NCI-H1092 treated with DMSO at 0.1 percent for 48 hours (cell line): ENCODE measurements at regions not wholly inside any gene's neighbourhood (a gene's known extent, or its start where the extent isn't known, plus 50 kb on each side); places are given as distances from the start of the nearest gene placed in this dataset.
"Not testable (repeated sequence)": the region's sequence is repeated elsewhere in the genome, so short reads cannot be mapped to it uniquely, and the experiment has no call there.

Source experiments
- DNase-seq: peaks from one replicate; lab custom pipeline; 2025; lab: John Stamatoyannopoulos, UW

DNA sequence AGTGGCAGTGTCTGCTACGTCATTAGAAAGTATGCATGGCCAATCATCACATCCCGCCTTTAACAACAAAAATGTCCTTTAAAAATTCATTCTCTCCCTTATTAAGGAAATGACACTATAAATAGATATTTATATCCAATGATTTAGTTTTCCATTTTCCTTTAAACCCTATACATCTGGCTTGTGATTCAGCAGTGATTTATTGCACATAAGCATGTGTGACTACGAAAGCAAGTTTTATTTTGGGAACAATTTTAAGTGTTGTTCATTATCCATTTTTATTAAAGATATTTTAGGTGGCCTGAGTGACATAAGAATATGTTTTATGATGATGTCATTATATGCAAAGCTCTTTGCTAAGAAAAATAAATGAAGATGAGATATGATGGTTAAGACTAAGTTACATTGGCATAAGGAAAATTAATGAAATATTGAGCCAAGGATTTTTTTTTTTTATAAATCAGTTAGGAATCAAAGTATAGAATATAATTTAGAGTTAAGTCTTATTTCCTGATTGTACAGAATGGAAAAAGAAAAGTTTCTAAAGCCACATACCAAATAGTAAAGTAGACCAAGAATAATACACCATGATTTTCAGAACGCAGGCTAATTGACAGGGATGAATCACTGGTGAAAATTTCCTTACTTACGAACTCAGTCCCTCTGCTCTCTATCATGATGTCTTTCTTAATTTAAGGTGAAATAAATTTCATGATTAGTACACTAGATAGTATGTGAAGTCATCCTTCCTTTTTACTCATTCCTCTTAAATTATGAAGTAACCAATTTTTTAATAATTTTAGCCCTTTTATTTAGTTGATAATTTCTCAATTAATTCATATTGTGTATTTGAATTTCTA is 822.4 kb downstream of the FAT4 start:
- DNase-seq: no peak

DNA sequence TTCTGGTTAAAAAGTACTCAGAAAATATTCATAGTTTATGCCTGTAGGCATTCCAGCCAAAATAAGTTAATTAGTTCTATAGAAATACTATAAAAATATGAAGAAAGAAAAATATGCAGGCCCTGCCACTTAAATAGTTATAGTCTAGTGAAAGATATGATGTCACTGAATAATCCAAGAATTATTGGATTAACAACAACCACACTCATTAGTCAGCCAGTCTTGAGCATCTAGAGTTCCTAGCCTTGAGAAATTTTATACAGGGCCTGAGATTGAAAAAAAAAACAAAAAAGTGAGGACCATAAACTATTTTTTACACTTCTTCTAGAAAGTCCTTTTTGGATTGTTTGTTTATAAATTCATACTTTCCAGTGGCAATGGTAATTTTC is 823.0 kb downstream of the FAT4 start:
- no peak for DNase-seq

DNA sequence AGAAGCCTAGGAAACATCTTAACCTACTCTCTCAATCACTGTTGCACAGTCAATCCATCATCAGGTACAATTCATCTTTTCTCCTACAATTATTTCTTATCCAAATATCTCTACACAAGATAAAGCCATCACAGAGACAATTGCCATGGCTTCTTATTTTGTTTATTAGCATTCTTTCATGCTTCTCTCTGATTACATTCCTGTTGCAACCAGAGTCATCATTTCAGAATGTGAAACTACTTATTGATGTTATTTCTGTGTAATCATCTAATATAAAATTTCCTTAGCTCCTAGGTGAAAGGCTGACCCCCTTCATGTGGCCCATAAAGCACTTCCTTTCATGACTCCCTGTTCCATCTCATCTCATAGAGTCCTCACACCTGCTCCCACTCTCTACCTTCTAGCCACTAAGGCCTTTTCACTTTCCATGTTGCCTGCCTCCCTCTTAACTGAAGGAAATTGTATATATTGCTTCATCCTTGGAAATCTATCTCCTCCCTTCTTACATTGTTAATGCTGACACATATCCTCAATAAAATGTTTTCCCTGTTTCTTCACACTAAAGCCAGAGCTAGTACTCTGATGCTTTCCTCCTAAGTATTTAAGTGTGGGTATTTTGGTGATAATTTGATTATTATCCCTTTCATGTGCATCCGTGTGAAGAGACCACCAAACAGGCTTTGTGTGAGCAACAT is 829.9 kb downstream of the FAT4 start:
- no peak for DNase-seq

DNA sequence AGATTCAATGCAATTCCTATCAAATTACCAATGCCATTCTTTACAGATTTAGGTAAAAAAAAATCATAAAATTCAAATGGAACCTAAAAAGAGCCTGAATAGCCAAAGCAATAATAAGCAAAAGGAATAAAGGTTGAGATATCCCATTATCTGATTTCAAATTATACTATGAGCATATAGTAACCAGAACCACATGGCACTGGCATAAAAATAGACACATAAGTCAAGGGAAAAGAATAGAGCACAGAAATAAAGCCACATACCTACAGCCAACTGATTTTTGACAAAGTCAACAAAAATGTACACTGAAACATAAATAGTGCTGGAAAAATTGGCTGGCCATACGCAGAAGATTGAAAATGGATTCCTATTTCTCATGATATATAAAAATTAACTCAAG is 853.7 kb downstream of the FAT4 start:
- DNase-seq: no peak

DNA sequence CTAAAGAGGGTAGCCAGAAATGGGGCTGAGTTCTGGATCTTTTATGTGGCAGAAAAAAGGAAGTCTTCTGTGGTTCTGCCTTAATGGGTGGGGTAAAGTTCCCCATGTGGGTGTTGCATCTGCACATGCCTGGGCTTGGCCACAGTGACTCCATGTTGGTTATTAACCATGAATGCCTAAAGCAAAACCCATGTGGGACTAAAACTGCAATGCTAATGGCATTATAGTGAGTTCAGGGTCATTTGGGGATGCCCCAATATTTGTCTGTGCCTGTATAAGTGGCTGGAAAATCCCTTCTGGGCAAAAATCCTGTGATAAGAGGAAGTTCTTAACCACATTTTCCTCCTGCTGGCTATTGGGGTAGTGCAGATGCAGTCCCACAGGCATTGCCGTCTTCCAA is 857.4 kb downstream of the FAT4 start:
- no peak for DNase-seq

DNA sequence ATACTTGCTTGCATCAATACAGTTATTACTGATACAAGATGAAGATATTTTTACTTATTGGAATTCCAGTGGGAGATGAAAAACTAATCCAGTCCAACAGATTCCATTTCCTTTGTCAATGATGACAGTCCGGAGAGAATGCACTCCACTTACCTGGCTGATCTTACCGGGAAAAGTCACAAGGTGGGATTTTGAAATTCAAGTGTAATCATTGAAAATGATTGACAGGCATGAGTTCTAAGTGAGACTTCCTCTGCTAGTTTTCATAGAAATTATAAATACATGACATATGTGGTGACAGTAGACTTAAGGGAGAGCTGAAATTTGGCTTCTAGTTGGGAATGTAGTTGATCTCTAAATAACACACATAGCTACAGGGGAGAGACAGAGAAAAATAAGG is 859.9 kb downstream of the FAT4 start:
- no peak for DNase-seq

DNA sequence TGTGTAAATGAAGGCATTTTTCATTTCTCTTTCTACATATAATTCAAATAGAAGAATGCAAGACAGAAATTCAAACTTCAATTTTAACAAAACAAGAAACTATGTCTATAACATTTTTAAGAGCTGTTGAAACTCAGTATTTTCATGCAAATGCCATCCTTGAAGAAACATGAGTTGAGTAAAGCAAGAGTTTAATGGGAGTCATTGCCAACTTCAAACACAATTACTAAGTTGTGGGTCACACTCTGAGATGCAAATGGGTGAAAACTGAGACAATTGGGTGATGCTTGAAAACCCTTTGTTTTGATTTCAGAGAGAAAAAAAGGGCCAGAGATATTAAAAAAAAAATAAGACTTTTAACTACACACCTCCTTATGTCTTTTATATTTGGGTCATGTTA is 865.9 kb downstream of the FAT4 start:
- no peak for DNase-seq

DNA sequence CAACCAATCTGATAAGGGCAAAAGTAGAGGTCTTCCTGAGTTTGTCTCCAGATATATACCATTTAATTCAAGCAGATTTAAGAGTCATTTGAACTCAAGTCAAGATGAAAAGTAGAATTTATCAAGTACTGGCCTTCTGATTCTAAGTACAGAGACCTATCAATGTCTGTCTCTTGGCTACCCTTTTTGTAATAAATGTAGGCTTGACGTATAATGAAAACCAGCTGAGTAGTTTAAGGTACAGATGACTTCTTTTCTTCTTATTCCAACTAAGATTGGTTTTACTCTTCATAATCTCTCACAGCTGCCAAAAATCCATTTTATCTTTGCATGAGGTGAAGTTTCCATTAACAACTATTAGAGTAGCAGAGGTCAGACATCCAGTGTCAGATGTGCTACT is 867.6 kb downstream of the FAT4 start:
- no peak for DNase-seq

DNA sequence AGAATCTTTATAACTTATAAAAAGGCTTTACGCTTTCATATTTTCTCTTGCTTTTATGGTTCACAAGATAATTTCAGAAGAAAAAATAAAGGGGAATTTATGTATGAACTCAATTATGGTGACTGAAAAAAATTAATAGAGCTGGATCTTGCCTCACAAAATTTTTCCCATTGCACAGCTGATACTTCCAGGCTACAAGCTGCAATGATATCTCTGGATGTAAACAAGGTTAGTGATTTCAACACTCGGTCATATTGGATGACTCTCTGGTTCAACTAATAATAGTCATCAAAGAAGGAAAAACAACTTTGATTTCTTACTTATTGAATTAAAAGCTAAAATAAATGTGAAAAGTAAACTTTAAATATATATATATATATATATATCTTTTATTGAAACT is 868.0 kb downstream of the FAT4 start:
- DNase-seq: no peak

DNA sequence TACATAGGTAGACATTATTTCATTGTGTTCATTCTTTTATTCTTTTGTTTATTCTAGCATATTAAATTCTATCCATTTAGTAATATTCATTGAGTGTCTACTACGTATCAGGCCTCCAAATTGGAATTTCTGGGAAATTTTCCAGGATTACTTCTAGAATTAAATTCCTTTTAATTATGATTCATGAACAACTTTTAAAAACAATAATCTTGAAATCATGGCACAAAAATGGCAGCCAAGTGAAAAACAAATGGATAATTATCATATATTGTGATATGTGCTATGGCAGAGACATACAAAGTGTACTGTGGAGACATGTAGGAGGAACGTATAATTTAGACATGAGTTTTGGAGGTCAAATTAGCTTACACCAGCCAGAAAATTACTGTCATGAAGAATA is 868.5 kb downstream of the FAT4 start:
- DNase-seq: no peak

DNA sequence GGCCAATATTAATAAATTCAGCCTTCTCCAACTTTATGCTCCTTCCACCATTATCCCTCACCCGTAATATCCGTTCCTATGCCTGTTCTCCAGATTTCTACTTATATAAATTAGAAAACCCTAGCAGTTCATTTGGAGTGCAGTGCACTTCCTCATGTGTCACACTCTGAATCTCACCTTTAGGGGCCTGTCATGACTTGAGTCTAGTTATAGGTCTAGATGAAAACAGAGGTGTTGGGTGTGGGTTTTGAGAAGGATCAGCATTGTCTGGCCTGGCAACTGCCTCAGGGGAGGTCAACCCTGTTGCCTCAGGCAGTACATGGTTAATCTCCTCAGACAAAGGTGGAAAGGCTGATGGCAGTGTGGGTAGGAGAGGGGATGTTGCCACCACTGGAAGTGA is 876.8 kb downstream of the FAT4 start:
- no peak for DNase-seq

DNA sequence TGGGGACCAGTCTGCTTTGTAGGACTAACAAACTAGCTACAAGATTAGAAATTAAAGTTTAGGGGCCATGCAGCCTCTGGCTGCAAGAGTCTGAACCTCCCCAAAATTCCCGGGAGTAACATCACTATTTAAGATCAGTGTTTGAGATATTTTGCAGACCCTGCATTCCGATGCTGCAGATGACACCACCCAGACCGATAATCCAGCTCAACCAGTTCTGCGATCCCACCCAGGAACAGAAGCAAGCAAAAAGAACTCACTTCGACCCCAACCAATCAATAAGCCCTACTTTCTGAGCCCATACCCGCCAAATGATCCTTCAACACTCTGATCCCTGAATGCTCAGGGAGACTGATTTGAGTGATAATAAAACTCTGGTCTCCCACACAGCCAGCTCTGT is 877.8 kb downstream of the FAT4 start:
- DNase-seq: no peak

DNA sequence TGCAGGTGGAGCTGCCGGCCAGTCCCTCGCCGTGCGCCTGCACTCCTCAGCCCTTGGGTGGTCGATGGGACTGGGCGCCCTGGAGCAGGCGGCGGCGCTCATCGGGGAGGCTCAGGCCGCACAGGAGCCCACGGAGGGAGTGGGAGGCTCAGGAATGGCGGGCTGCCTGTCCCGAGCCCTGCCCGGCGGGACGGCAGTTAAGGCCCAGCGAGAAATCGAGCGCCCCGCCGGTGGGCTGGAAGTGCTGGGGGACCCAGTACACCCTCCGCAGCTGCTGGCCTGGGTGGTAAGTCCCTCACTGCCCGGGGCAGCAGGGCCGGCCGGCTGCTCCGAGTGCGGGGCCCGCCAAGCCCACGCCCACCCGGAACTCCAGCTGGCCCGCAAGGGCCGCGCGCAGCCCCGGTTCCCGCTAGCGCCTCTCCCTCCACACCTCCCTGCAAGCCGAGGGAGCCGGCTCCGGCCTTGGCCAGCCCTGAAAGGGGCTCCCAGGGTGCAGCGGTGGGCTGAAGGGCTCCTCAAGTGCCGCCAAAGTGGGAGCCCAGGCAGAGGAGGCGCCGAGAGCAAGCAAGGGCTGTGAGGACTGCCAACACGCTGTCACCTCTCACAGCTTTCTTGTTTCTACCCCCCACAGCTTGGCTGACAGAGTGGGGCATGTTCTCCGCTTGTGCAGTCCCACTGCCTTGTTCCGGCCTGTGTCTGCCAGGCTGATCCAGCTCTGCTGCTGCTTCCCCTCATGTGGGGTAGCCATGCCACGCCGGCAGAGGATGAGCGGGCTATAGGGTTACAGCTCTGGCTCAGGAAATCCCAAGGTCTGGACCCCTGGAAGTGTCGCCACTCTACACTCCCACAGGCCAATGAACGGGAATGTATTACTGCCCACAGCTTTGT is 886.7 kb downstream of the FAT4 start:
- not testable (repeated sequence) for DNase-seq

DNA sequence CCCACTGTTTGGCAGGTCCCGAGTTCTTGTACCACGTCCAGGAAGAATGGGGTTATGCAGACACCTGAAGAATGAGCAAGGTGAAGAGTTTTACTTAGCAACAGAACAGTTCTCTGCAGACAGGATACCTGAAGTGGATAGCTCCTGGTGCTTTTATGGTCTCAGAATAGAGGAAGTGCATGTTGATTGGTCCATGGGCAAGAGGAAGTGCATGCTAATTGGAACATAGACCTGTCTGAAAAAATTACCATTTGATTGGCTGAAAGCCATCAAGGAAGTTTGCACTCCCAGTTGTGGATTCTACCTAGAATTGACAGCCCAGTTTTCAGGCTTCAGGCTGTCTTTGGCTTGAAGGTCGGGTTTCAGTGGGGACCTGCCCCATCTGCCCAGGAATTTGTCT is 887.5 kb downstream of the FAT4 start:
- no peak for DNase-seq

DNA sequence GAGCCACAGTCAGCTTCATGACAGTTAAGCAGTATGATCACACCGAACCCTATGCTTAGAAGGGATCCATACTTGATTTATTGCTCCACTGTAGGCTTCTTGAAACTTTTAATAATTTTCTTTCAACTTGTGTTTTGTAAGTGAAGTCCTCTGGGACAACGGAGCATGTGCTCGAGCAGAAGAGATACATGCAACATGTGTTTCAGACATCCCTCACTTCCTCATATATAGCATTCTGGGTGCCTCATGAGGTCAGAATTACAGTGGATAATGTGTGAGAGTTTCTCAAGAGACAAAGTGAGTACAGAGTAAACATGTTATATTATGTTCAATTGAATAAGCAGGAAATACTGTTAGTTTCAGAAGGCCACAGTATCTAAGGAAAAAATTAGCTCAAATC is 893.2 kb downstream of the FAT4 start:
- no peak for DNase-seq

DNA sequence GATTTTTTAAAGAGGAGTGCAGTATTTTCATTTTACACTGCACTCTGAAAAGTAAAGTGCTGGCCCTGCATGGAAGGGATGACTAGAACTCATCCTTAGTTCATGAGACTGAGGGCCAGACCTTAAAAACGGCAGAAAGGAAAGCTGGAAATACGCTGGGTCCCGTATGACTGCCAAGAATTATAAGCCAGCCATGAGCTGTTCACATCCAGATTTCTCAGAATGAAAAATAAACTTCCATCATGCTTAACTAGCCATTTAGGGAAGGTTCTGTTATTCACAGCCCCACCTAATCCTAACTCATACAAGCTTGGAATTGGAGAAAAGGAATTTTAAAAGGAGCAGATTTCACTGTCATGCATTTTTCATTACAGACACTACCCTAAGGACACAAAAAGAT is 894.4 kb downstream of the FAT4 start:
- DNase-seq: no peak

DNA sequence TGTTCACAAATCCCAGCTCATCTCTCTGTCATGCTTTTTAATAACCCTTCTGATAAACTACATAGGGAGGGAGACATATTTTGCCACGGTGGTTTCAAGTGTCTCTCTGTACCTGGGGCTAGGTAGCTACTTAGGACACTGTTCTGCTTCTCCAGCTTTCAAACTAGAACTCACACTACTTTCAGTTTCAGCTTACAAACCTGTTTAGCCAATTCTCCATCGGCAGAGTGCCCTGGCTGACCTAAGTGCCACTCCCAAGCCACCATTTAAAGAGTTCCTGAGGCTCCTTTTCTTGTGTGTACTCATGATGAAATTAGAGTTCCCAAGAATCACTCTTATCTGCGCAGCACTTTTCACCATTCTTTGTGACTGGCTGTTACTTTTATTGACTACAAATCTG is 899.2 kb downstream of the FAT4 start:
- DNase-seq: no peak

DNA sequence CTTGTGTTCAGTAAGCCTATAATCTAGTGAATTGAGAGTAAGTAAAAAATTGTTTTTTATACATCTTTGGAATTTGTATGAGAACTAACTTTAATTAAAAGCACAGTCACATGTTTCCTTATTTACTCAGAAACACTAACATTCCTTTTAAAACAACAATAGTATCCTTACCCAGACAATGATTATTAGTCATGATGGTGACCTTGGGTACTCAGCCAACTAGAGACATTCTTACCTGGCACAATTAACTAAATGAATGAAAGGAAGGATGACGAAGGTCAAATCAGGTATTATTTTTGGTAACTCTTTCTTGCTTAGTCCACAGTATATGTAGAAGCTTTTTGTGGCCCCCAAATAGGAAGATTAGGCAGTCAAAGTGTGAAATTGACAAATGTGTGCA is 901.0 kb downstream of the FAT4 start:
- no peak for DNase-seq

DNA sequence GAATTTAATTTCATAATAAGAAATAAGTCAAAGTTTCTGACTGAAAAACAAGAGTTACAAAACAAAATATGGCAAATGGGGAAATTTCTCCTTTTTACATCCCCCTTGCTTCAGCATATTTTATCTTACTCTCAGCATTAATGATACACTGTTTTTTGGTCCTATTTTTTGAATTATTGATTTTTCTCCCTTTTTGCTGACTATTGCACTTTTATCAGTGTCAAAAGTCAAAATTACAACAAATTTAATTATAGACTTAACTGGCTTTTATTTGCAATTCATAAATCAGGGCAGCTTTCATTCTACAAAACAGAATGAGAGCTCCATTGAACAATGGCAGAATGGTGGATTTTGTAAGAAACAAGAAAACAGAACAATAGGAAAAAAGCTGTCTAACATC is 901.9 kb downstream of the FAT4 start:
- no peak for DNase-seq

DNA sequence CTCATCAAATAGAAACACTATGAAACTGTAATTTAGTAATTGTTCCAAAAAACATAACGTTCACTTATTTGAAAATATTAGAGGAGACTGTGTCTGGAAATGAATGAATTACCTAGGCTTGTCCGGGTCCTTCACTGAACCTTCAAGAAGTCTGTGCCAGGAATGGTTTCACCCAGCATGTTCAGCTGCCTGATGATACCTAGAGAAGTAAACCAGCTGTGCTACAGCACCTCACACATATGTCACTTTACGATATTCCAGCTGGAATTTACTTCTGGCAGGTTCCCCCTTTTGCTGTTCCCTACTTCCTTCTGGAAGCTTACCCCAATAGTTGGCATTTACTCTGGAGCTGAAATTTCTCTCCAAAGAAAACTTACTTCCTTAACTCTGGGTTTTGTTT is 906.5 kb downstream of the FAT4 start:
- DNase-seq: no peak

DNA sequence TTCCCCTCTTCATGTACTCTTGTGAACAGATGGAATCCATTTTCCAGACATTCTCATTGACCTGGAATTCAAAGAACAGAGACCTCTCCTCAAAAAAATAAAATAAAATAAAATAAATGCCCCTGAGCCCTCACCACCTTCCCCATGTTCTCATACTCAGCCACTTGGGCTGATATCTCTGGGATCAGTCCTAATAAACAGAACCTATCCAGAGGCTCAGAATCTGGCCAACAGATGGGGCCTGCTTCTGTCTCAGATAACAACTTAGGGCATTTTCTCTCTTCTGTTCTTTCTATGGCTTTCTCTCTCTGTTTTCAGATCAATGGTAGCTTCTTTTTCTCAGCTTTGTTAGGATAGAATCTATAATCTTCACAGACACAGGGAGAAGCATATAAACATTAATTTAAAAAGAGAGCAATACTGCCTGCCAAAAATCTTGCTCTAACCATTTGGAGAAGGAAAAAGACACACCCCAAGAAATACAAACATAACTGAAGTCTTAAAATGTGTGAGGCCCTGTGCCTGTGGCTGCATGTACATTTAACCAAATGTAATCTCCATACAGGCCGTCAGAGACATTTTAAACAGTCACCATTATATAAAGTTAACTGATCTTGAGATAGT is 907.1 kb downstream of the FAT4 start:
- no peak for DNase-seq

DNA sequence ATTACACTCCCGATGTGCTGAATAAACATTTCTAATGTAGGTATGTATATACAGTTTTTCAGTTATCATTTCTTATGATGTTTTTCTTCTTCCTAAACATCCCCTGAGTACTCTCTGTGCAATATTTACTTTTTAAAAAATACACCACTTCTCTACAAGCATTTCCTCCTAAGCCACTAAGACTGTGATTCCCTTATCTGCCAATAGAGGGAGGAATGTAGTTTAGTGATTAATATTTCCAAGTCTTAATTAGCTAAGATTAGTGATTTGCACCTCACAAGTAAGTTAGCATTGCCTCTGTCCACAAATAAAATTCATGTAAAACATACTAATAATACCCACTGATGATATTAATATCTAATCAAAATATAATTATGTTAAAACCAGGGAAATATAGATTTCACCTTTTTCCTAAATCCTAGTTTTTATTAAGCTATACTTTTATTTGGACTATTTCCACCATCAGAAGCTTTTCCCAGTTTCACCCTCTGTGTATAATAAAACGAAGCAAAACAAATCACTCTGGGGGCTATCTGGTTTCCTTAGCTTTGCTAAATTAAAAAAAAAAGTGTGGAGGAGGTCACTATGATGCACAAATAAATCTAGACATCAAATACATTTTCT is 909.1 kb downstream of the FAT4 start:
- DNase-seq: peak; percentile 1
